Raji (cell line): ENCODE measurements at regions not wholly inside any gene's neighbourhood (a gene's known extent, or its start where the extent isn't known, plus 50 kb on each side); places are given as distances from the start of the nearest gene placed in this dataset.

Experiments
- POLR2A ChIP-seq: IDR thresholded peaks from 2 replicates; pipeline ENCODE4 v1.6.1; 2011; ENCODE audit warnings: low read depth, low read length, control low read depth; ENCODE audit not compliant: insufficient read depth

- no peak for TF ChIP-seq POLR2A
Observed at GRCh38 chr2:64932116-64932370, 57.2 kb upstream of the SLC1A4 start.

- peak; percentile 66 for TF ChIP-seq POLR2A
Observed at GRCh38 chr2:64932371-64933216, 56.6 kb upstream of the SLC1A4 start.

- peak; percentile 30; the same call in 1 of the 2 replicates for TF ChIP-seq POLR2A
Observed at GRCh38 chr2:64934530-64934929, 54.7 kb upstream of the SLC1A4 start.

DNA sequence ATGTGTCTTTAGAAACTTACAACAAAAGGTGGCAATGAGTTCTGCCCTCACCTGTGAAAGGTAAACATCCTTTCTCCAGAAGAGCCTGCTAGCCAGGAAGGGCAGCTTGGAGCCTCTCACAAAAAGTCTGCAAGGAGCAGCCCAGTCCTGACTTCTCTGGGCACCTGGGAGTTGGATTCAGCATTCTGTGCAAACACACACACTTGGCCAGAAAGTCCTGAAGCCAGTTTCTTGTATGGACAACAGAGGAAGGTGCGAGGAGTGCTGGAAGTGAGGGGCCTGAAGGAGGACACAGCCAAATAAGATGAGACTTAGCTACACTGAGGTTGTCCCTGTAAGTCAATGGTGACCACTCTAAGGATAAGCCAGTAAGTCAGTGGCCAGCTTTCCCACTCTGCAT is 52.4 kb upstream of the SLC1A4 start:
- no peak for TF ChIP-seq POLR2A

- no peak for TF ChIP-seq POLR2A
Observed at GRCh38 chr2:64937687-64938491, 51.3 kb upstream of the SLC1A4 start.

- TF ChIP-seq POLR2A: 0 out of 2 replicates have a peak, but pooled peaks have one; percentile 13
Observed at GRCh38 chr2:64938607-64939285, 50.5 kb upstream of the SLC1A4 start.

DNA sequence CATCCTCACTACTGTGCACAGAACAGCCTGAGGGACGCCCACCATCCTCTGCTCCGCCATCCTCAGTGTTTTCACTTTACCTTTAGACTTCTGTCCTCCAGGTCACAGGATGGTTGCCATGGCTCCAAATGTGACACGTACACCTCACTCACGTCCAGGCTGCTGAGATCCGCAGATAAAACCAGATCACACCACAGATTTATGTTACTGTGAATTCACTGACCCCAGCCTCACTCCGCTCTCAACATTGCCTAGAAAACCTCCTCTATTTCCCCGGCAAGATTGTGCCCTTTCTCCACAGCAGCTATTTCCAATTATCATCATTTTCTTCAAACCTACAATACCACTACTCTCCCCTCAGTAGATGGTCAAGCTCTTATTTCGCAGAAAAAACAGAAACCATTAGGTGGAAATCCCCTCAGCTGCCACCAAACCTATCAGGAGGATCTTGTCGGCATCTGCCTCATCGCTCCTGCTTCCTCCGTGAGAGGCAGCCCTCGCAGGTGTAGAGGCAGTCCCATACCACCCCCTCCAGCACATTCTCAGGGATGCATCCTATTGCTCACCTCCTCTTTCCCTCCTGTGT is 49.8 kb upstream of the SLC1A4 start:
- no peak for TF ChIP-seq POLR2A
